Endothelial cell of hepatic sinusoid (primary cell): ENCODE measurements at regions not wholly inside any gene's neighbourhood (a gene's known extent, or its start where the extent isn't known, plus 50 kb on each side); places are given as distances from the start of the nearest gene placed in this dataset.
"Not testable (repeated sequence)": the region's sequence is repeated elsewhere in the genome, so short reads cannot be mapped to it uniquely, and the experiment has no call there.

Source experiments
- in situ Hi-C: cut with HindIII; loops from 2 replicates; pipeline ENCODE4 v1.10.0; 2017; ENCODE audit warnings: low sequenced_read_pairs

GRCh38 chr2:187862715-187863114 lies 308.5 kb upstream of the TFPI start:
- in situ Hi-C loops, result no loop called here

DNA sequence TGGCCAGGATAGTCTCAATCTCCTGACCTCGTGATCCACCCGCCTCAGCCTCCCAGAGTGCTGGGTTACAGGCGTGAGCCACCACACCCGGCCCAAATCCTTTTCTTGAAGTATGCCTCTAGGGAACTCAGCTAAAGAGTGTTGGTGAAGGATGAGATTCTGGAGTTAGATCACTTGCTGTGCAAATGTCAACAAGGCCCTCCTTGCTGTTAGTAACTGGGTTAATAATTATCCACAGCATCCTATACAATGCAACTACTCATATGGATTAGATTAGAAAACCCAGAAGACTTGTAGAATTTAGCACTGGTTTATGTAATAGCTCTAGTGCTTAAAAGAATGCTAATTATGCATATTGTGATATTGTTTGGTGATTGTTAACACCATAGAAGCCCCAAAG lies 310.8 kb upstream of the TFPI start:
- in situ Hi-C loops, result no loop called here

GRCh38 chr2:187867165-187867564 lies 312.9 kb upstream of the TFPI start:
- in situ Hi-C loops, result no loop called here

DNA sequence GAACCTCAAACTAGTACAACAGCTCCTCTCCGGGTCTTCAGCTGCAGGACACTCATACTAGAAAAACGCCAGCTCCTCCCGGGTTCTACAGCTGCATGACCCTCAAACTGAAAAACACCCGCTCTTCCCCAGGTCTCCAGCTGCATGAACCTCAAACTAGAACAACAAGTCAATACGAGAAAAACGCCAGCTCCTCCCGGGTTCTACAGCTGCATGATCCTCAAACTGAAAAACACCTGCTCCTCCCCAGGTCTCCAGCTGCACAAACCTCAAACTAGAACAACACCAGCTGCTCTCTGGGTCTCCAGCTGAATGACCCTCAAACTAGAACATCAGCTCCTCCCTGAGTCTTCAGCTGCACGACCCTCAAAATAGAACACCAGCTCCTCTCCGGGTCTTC lies 315.0 kb upstream of the TFPI start:
- in situ Hi-C loops, result no loop called here

DNA sequence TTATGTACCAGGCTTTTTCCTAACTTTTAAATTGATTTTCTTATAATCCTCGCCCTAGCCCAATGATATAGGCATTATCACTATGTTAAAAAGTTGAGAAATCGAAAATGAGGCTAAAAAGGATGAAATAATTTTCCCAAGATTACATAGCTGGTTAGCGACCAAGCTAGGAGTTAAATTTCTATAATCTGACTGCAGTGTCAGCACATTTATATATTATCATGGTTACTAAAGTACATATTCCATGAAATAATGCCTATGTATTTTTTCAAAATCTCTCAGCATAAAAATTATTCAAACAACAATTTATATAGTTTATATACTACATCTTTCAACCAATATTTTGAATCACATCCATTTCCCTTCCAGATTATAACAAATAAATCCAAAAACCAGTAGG lies 317.3 kb upstream of the TFPI start:
- in situ Hi-C loops, result no loop called here

- in situ Hi-C loops, result no loop called here
These were observed 318.9 kb upstream of the TFPI start for GRCh38 chr2:187873132-187873531.

- in situ Hi-C loops, result no loop called here
These were observed 320.6 kb upstream of the TFPI start for GRCh38 chr2:187874786-187875185.

DNA sequence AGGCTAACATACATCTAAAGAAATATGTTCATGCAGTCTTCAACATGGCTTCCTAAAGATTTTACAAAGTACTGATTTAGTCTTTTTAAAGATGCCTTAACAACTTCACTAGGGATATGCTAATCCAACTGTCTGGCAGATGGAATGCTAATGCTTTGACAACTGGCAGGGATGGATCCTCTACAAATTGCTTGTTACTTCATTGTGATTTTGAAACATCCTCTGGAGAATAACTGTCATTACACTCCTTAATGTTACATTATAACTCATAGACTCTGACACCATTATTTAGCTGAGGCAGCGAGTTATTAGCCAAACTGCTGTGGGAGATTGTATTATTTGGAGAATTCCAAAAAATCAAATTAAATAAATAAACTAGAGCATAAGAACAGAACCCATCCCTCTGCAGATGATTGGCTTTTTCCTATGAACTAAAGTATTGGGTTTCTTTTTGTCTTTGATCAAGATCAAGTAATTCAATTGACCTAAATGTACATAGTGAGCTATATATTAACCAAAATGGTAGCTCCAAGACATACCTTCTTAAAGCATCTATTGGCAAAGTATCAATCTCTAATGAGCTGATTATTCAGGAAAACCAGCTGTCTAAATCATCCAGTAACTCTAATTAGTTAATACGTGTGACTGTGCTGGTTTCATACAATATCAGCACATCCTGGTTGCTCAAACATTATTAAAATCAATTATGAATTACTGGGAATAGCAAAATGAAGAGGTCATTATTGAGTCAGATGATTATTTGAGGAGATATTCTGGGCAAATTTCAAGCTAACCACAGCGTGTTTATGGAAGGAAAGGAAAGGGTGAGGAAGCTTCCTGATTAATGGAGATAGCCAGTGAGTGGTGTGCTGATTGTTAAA lies 321.3 kb upstream of the TFPI start:
- in situ Hi-C loops, result no loop called here

DNA sequence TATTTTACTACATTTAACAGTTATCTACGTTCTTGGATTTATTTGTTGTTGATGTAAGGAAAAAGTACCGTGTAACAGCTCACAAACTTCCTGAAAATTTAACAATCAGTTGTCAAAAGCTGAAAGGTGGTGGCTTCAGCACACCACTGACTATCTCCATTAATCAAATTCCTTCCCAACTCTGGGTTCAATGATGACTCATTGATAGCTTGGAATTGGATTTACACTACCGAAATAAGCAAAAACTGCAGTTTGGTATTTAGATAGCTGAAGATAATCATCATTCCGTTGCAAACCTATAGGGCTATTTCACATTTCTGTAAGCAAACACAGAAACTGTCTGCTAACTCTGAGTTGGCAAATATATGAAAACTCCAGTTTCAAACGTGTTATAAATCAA lies 322.3 kb upstream of the TFPI start:
- in situ Hi-C loops, result no loop called here

DNA sequence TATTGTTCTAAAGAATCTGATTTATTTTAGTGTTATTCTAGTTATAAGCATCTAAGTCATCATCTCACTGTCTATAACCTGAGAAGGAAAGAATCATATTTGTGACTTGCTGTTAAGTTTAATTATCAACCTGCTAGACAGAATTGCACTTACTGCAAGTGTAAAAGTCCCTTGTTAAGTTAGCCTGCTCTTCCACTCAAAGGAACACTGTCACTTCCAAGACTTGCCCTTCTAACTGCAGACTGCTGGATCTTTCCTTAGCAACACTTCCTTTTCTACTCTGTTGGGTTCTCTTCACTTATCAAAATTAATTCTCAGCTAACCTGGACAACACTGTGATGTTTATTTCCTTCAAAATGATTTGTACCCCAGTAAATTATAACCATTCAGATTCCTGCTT lies 323.2 kb upstream of the TFPI start:
- in situ Hi-C loops, result no loop called here

DNA sequence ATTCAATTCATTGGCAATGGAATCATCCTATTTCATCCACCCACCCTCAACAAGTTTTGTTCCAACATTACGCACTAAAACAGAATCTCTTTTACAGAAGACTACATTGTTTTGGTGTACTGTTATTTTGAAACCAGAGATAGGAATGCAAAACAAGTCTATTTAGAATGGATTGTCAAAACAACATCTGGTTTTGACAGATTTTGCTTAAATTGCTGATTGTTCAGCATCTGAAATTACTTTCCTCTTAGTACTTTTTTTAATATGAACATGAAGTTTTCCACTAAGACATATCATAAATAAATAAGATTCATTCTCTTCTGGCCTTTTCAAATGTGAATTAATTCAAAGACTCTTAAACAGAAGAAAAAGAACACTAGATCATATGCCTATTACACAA lies 323.9 kb upstream of the TFPI start:
- in situ Hi-C loops, result no loop called here

GRCh38 chr2:187879491-187879890 lies 325.3 kb upstream of the TFPI start:
- in situ Hi-C loops, result no loop called here

GRCh38 chr2:187884003-187884402 lies 329.8 kb upstream of the TFPI start:
- in situ Hi-C loops, result no loop called here

- in situ Hi-C loops, result no loop called here
These were observed 336.5 kb upstream of the TFPI start for GRCh38 chr2:187890690-187891089.

- in situ Hi-C loops, result no loop called here
These were observed 345.8 kb upstream of the TFPI start for GRCh38 chr2:187900021-187900420.

DNA sequence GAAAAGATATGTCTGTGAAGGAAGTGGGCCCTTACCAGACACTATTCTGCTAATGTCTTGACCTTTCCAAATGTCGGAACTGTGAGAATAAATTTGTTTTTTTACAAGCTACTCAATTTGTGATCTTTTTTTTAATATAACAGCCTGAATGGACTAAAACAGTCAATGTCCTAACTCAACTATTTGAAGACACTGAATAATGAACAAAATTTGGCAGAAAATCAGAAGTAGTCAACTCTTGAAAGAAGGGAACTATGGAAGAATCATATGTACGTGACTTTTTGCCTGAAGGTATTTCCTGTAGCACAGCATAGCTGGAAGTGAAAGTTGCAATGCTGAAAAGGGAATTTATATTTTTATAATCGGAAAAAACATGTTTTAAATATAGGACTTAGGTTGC lies 351.8 kb upstream of the TFPI start:
- in situ Hi-C loops, result no loop called here

DNA sequence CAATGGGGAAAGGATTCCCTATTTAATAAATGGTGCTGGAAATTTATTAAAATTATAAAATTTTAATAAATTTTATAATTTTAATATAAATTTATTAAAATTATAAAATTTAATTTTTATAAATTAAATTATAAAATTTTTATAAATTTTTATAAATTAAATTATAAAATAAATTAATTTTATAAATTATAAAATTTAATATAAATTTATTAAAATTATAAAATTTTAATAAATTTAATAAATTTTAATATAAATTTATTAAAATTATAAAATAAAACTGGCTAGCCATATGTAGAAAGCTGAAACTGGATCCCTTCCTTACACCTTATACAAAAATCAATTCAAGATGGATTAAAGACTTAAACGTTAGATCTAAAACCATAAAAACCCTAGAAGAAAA lies 356.7 kb upstream of the TFPI start:
- in situ Hi-C loops, result not testable (repeated sequence)

GRCh38 chr2:187912950-187913349 lies 358.7 kb upstream of the TFPI start:
- in situ Hi-C loops, result no loop called here

DNA sequence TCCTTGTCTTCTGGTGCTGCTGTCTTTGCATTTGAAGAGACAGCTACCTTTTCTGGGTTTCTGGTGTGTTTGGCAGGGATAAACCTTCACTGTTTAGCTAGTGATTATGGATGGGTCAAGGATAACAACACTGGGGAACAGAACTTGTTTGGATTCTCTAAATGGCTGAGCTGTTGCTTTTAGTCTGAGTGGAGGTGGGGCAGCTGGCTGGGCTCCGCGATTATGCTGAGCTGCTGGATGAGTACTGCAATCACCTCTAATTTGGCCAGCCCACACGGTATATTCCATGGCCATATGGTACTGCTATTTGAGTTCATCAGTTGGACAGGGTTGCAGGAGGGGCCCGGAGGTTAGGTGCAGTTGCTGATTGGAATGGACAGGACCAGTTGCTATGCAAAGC lies 361.6 kb upstream of the TFPI start:
- in situ Hi-C loops, result no loop called here

DNA sequence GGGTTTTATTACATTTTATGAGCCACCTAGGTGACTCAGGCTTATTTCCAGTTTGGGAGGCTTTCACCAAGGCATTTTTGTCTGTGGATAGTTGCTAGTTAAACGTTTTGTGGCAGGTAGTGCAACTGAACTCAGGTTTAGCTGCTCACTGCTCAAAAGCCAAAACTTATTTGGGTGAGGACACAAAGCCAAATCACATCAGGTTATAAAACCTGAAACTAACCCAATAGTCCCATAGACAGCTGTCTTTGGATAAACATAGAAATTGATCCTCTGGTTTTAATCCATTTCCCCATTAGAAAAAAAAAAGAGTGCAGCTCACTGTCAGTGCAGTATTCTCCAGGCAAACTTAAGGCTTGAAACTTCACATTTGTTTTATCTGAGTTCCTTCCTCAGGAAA lies 362.6 kb upstream of the TFPI start:
- in situ Hi-C loops, result no loop called here

GRCh38 chr2:187917535-187917934 lies 363.3 kb upstream of the TFPI start:
- in situ Hi-C loops, result no loop called here

DNA sequence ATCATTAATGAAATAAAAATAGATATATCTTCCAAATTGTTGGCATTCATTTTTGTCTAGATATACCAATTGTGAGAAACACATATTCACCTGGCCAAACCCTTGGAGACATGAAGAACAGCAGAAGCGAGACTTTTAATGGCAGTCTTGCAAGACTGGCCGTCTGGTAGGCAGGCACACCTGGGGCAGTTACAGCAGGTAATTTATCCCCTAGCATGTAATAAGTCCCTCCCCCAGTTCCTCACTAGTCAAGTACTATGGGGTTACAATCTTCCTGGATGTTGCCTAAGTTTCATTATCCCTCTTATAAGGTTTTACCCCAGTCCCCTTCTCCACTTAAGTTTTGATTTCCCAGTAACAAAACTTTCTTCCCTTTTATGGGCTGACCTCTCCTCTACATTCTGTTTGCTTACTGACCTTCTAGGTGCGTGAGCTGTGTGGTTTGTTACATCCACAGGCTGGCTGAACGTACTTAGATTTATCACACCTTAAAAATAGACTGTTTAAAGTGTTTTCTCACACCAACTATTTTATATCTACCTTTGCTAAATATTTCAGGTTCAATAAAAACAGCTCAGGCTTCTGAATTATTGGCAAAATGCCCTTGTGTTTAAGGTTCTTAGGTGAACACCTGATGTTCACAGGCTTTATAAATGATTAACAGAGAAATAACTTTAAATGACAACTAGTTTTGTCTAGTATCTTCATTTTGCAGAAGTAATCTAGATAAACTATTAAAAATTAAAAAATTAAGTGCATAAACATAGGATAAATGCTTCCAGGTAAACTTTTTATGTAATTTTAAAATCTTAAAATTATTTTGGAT lies 365.0 kb upstream of the TFPI start:
- in situ Hi-C loops, result no loop called here
